ENCODE measurements at regions not wholly inside any gene's neighbourhood (a gene's known extent, or its start where the extent isn't known, plus 50 kb on each side); places are given as distances from the start of the nearest gene placed in this dataset.
"Not testable (repeated sequence)": the region's sequence is repeated elsewhere in the genome, so short reads cannot be mapped to it uniquely, and the experiment has no call there.

- Histone ChIP-seq H3K27me3 (replicated peaks; ENCODE audit: insufficient read depth, low read length) (no peaks in the 10 kb centered on the region), H3K9me2 (replicated peaks; ENCODE audit: insufficient read depth, low read length) (no peaks in the 10 kb centered on the region), H3K79me2 (ENCODE audit: low read length) (no peaks in the 10 kb centered on the region), H3K4me3 (ENCODE audit: low read length) (no peak overlapping the region), H2AFZ (ENCODE audit: low read length) (no peak overlapping the region), H3K4me2 (ENCODE audit: low read depth, low read length) (no peak overlapping the region), H3K9me3 (replicated peaks; ENCODE audit: insufficient read depth, low read length) (no peaks in the 10 kb centered on the region), H3F3A (ENCODE audit: insufficient read depth, low read length) (no peaks in the 10 kb centered on the region), H3K36me3 (replicated peaks; ENCODE audit: insufficient read depth, low read length) (no peaks in the 10 kb centered on the region), H3K4me1 (ENCODE audit: low read length) (no peaks in the 10 kb centered on the region), H3K9ac (ENCODE audit: low read length) (no peak overlapping the region), H4K20me1 (ENCODE audit: insufficient read depth, low read length) (no peaks in the 10 kb centered on the region), H3K27ac (ENCODE audit: low read length) (no peak overlapping the region)
- no peak for TF ChIP-seq EZH2phosphoT487 (IDR thresholded peaks at IDR 0.05; ENCODE audit: low read length)
- no peak for TF ChIP-seq CTCF (IDR thresholded peaks at IDR 0.05; ENCODE audit: low read length)
- TF ChIP-seq EZH2 (optimal IDR thresholded peaks at IDR 0.05; ENCODE audit: low read depth, low read length) = no peak
- DNase-seq = no peak
These were observed 291.2 kb upstream of the HS3ST5 start for GRCh38 chr6:114634016-114634415.

GRCh38 chr6:114626226-114626625, 283.4 kb upstream of the HS3ST5 start:
- not testable (repeated sequence) for H3K9ac ChIP-seq (ENCODE audit: low read length); H3F3A ChIP-seq (ENCODE audit: insufficient read depth, low read length); H4K20me1 ChIP-seq (ENCODE audit: insufficient read depth, low read length); H3K4me3 ChIP-seq (ENCODE audit: low read length); H3K9me3 ChIP-seq (replicated peaks; ENCODE audit: insufficient read depth, low read length); H3K79me2 ChIP-seq (ENCODE audit: low read length); H3K4me1 ChIP-seq (ENCODE audit: low read length); H2AFZ ChIP-seq (ENCODE audit: low read length); H3K36me3 ChIP-seq (replicated peaks; ENCODE audit: insufficient read depth, low read length); DNase-seq; H3K27ac ChIP-seq (ENCODE audit: low read length); H3K4me2 ChIP-seq (ENCODE audit: low read depth, low read length); H3K9me2 ChIP-seq (replicated peaks; ENCODE audit: insufficient read depth, low read length); H3K27me3 ChIP-seq (replicated peaks; ENCODE audit: insufficient read depth, low read length)

GRCh38 chr6:114619621-114620200, 276.9 kb upstream of the HS3ST5 start:
- H3K4me3 ChIP-seq (ENCODE audit: low read length) = no peak overlapping the region
- DNase-seq = no peak
- no peaks in the 10 kb centered on the region for H3K9me2 ChIP-seq (replicated peaks; ENCODE audit: insufficient read depth, low read length)
- H3K79me2 ChIP-seq (ENCODE audit: low read length) = no peaks in the 10 kb centered on the region
- H2AFZ ChIP-seq (ENCODE audit: low read length) = no peak overlapping the region
- no peak overlapping the region for H3K9ac ChIP-seq (ENCODE audit: low read length)
- no peak overlapping the region for H3K4me2 ChIP-seq (ENCODE audit: low read depth, low read length)
- H3K27me3 ChIP-seq (replicated peaks; ENCODE audit: insufficient read depth, low read length) = no peaks in the 10 kb centered on the region
- TF ChIP-seq EZH2 (optimal IDR thresholded peaks at IDR 0.05; ENCODE audit: low read depth, low read length) = no peak
- TF ChIP-seq CTCF (IDR thresholded peaks at IDR 0.05; ENCODE audit: low read length) = no peak
- TF ChIP-seq EZH2phosphoT487 (IDR thresholded peaks at IDR 0.05; ENCODE audit: low read length) = no peak
- no peaks in the 10 kb centered on the region for H3K9me3 ChIP-seq (replicated peaks; ENCODE audit: insufficient read depth, low read length)
- H4K20me1 ChIP-seq (ENCODE audit: insufficient read depth, low read length) = no peaks in the 10 kb centered on the region
- no peaks in the 10 kb centered on the region for H3F3A ChIP-seq (ENCODE audit: insufficient read depth, low read length)
- no peak overlapping the region for H3K27ac ChIP-seq (ENCODE audit: low read length)
- no peaks in the 10 kb centered on the region for H3K4me1 ChIP-seq (ENCODE audit: low read length)
- no peaks in the 10 kb centered on the region for H3K36me3 ChIP-seq (replicated peaks; ENCODE audit: insufficient read depth, low read length)

- Histone ChIP-seq H4K20me1 (ENCODE audit: insufficient read depth, low read length) (no peaks in the 10 kb centered on the region), H3K4me2 (ENCODE audit: low read depth, low read length) (no peak overlapping the region), H3K9ac (ENCODE audit: low read length) (no peak overlapping the region), H3K79me2 (ENCODE audit: low read length) (no peaks in the 10 kb centered on the region), H3F3A (ENCODE audit: insufficient read depth, low read length) (no peaks in the 10 kb centered on the region), H3K27me3 (replicated peaks; ENCODE audit: insufficient read depth, low read length) (no peaks in the 10 kb centered on the region), H3K9me2 (replicated peaks; ENCODE audit: insufficient read depth, low read length) (no peaks in the 10 kb centered on the region), H3K4me1 (ENCODE audit: low read length) (no peaks in the 10 kb centered on the region), H3K4me3 (ENCODE audit: low read length) (no peak overlapping the region), H3K9me3 (replicated peaks; ENCODE audit: insufficient read depth, low read length) (no peaks in the 10 kb centered on the region), H3K36me3 (replicated peaks; ENCODE audit: insufficient read depth, low read length) (no peaks in the 10 kb centered on the region), H2AFZ (ENCODE audit: low read length) (no peak overlapping the region), H3K27ac (ENCODE audit: low read length) (no peak overlapping the region)
- TF ChIP-seq CTCF (IDR thresholded peaks at IDR 0.05; ENCODE audit: low read length) = no peak
- TF ChIP-seq EZH2phosphoT487 (IDR thresholded peaks at IDR 0.05; ENCODE audit: low read length) = no peak
- TF ChIP-seq EZH2 (optimal IDR thresholded peaks at IDR 0.05; ENCODE audit: low read depth, low read length) = no peak
- DNase-seq = no peak
These were observed 268.9 kb upstream of the HS3ST5 start for GRCh38 chr6:114611696-114612095.
